HepG2 (cell line): ENCODE measurements at regions not wholly inside any gene's neighbourhood (a gene's known extent, or its start where the extent isn't known, plus 50 kb on each side); places are given as distances from the start of the nearest gene placed in this dataset.

Experiments used
- CBX1 ChIP-seq: IDR thresholded peaks from one replicate; pipeline ENCODE4 v1.6.1; 2016; ENCODE audit warnings: antibody characterized with exemption, low read depth
- MAFG ChIP-seq: sonication (generic); formaldehyde crosslinking; IDR thresholded peaks from 2 replicates; pipeline ENCODE4 v1.5.1; 2020; ENCODE audit warnings: mild to moderate bottlenecking, missing genetic modification reagents
- SAP130 ChIP-seq: IDR thresholded peaks from 2 replicates; pipeline ENCODE4 v1.6.1; 2016; ENCODE audit warnings: low read depth
- SNAPC2 ChIP-seq: sonication (generic); formaldehyde crosslinking; IDR thresholded peaks from 2 replicates; pipeline ENCODE4 v1.8.1; 2022; ENCODE audit warnings: mild to moderate bottlenecking, missing genetic modification reagents
- SP140L ChIP-seq: sonication (generic); formaldehyde crosslinking; IDR thresholded peaks from 2 replicates; pipeline ENCODE4 v1.4.0; 2020; ENCODE audit warnings: missing genetic modification reagents, borderline replicate concordance
- TARDBP ChIP-seq: sonication (generic); formaldehyde crosslinking; IDR thresholded peaks from 2 replicates; pipeline ENCODE4 v1.8.0; 2022; ENCODE audit warnings: mild to moderate bottlenecking, missing genetic modification reagents
- ZKSCAN1 ChIP-seq: fragments of 150-350 bp; IDR thresholded peaks from 2 replicates; pipeline ENCODE4 v1.6.1; 2014; ENCODE audit warnings: low read length
- ZSCAN22 ChIP-seq: sonication (generic); formaldehyde crosslinking; IDR thresholded peaks from 2 replicates; pipeline ENCODE4 v1.4.0; 2020; ENCODE audit warnings: mild to moderate bottlenecking, missing genetic modification reagents
- TF ChIP-seq, protein P1 (sequence below): sonication (generic); formaldehyde crosslinking; IDR thresholded peaks from 2 replicates; pipeline ENCODE4 v1.4.0; 2020; ENCODE audit warnings: missing genetic modification reagents
- TF ChIP-seq, protein P2 (sequence below), 2 experiments: sonication (generic) in 1 of 2; formaldehyde crosslinking in 1 of 2; IDR thresholded peaks; 2 replicates each; pipeline versions ENCODE4 v1.5.1 to v1.6.1; 2011 to 2020; ENCODE audit warnings: borderline replicate concordance in 1 of 2, low read depth in 1 of 2, low read length in 1 of 2, mild to moderate bottlenecking in 1 of 2, missing genetic modification reagents in 1 of 2, moderate library complexity in 1 of 2
- TF ChIP-seq, protein P3 (sequence below): sonication (generic); formaldehyde crosslinking; IDR thresholded peaks from 2 replicates; pipeline ENCODE4 v1.4.0; 2020; ENCODE audit warnings: mild to moderate bottlenecking, low read depth, missing genetic modification reagents

DNA sequence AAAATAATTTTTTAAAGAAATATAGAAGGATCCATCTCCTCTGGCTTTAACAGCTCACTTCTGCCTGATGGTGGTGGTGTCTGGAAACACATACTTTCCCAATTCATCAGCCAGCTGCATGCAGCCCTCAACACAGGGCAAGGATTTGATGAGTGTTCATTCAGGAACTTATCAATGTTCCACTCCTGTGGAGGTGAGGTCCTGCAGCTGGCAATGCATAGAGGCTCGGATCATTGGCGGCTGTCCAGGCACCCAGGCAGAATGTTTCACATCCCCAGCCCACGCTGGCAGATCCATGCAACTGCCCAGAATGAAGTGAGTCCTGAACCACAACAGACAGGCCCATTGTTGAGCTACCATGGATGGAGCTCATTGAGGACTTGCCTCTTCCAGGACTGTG is 55.2 kb upstream of the KCNMA1 start (continued):
- TF ChIP-seq, protein P1, sequence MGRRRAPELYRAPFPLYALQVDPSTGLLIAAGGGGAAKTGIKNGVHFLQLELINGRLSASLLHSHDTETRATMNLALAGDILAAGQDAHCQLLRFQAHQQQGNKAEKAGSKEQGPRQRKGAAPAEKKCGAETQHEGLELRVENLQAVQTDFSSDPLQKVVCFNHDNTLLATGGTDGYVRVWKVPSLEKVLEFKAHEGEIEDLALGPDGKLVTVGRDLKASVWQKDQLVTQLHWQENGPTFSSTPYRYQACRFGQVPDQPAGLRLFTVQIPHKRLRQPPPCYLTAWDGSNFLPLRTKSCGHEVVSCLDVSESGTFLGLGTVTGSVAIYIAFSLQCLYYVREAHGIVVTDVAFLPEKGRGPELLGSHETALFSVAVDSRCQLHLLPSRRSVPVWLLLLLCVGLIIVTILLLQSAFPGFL (CRISPR knock-in tag), result no peak
- TF ChIP-seq ZSCAN22 (CRISPR knock-in tag) (no peak), ZKSCAN1 (no peak), TARDBP (no peak), MAFG (no peak), SAP130 (CRISPR knock-in tag) (no peak), SNAPC2 (no peak), SP140L (CRISPR knock-in tag) (no peak), CBX1 (no peak)
- TF ChIP-seq, protein P2, sequence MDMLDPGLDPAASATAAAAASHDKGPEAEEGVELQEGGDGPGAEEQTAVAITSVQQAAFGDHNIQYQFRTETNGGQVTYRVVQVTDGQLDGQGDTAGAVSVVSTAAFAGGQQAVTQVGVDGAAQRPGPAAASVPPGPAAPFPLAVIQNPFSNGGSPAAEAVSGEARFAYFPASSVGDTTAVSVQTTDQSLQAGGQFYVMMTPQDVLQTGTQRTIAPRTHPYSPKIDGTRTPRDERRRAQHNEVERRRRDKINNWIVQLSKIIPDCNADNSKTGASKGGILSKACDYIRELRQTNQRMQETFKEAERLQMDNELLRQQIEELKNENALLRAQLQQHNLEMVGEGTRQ (IDR thresholded peaks at IDR 0.05; ENCODE audit: low read depth, low read length), result no peak
- TF ChIP-seq, protein P2 (CRISPR knock-in tag; IDR thresholded peaks at IDR 0.05; ENCODE audit: borderline replicate concordance), result no peak
- TF ChIP-seq, protein P3, sequence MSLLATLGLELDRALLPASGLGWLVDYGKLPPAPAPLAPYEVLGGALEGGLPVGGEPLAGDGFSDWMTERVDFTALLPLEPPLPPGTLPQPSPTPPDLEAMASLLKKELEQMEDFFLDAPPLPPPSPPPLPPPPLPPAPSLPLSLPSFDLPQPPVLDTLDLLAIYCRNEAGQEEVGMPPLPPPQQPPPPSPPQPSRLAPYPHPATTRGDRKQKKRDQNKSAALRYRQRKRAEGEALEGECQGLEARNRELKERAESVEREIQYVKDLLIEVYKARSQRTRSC (CRISPR knock-in tag), result no peak
- TF ChIP-seq, all 625 proteins: peak for 0
